Activated CD4-positive, alpha-beta T cell treated with anti-CD3 and anti-CD28 coated beads, Interleukin-2, amount 50 U/mL, for 16 hours (primary cell): ENCODE measurements at regions not wholly inside any gene's neighbourhood (a gene's known extent, or its start where the extent isn't known, plus 50 kb on each side); places are given as distances from the start of the nearest gene placed in this dataset.

ENCODE experiments used
- DNase-seq: peaks from one replicate; pipeline ENCODE4 v3.0.0-alpha.2; 2020

DNA sequence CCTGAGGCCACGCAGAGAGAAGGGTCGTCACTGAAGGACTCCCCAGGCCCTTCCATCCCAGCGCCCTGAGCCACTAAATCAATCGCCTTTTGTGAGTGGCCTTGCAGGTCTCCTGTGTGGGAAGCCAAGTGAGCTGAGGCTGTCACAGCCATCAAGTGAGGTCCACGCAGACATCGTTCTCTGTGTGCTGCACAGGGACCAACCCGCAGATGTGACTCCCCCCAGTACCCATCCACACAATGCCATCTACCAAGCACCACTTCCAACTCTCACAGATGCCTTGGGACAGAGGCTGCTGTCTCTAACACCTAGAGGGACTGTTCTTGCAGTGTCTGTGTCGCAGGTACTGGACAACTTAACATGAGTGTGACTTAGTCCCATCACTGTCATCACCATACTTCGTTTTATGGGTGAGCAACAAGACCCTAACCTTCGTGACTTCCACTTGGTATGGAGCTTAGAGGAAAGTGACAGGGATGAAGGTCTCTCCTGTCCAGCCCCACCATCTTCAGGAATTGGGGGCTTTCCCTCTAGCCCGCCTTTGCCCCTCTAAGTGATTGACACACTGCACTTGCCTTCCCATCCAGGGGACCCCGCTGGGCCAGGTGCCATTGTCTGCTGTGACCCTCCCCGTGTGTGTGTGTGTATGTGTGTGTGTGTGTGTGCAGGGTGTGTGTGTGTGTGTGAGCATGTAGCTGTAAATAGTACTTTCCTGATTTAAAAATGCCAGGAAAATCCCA lies 51.4 kb upstream of the TMEM72 start:
- no peak for DNase-seq

GRCh38 chr10:44860811-44861736 lies 50.1 kb upstream of the TMEM72 start:
- DNase-seq: no peak
